Germinal center (tissue), 1 donor: ENCODE measurements at regions not wholly inside any gene's neighbourhood (a gene's known extent, or its start where the extent isn't known, plus 50 kb on each side); places are given as distances from the start of the nearest gene placed in this dataset.
A peak's percentile ranks its signal among the peaks of the same experiment; 100 is the strongest.
"Not testable (repeated sequence)": the region's sequence is repeated elsewhere in the genome, so short reads cannot be mapped to it uniquely, and the experiment has no call there.

Source experiments
- DNase-seq: peaks from one replicate; pipeline ENCODE4 v3.0.0; 2012; ENCODE audit warnings: mixed read lengths, low spot score

DNA sequence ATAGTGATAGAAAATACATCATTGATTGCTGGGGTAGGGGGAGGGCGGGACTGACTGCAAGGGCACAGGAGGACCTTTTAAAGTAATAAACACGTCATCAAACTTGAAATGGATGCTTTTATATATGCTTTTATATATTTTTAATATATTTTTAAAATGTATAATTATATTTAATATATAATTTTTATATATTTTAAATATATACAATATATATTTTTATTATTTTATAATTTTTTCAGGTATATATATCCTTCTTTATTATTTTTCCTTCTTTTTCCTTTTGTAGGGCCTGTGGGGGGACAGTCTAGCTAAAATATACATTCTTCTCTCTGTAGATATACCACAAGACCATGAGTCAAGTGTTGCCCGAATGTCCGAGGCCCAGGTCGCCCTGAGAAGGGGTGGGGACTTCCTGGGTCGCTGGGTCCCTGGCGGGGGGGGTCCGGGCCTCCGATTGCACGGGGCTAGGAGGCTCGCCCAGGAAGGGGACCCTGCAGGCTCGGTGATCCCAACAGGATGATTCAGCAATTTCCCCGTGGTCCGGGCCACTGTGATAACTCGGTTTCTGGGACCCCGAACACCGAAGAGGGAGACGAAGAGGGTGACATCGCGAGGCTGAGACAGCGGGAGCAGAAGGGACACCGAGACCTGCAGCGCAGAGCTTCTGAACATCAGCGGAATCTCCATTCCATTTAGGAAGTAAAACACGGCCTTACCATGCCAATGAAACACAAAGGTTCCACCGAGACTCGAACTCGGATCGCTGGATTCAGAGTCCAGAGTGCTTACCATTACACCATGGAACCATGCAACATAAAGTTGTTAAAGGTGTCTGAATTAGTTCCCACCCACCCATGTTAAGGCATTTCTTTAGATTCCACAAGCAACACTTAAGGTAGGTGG, 112.5 kb upstream of the NBPF11 start:
- DNase-seq, result no peak

DNA sequence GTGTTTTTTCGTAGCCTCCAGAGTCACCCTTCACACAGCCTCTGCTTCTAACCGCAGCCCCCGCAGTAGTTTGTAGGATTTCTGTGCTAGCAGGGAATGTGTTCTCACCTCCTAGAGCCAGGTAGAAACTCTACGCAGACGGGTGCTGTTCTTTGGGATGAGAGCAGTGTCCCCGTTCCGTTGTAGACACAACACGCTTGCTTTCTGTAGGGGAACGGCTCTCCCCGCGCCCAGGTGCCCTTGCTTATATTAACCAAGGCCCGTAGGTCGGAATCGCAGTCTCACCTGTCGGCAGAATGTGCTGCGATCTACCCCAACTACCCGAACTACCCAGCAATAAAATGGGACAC, 111.8 kb upstream of the NBPF11 start:
- no peak for DNase-seq

DNA sequence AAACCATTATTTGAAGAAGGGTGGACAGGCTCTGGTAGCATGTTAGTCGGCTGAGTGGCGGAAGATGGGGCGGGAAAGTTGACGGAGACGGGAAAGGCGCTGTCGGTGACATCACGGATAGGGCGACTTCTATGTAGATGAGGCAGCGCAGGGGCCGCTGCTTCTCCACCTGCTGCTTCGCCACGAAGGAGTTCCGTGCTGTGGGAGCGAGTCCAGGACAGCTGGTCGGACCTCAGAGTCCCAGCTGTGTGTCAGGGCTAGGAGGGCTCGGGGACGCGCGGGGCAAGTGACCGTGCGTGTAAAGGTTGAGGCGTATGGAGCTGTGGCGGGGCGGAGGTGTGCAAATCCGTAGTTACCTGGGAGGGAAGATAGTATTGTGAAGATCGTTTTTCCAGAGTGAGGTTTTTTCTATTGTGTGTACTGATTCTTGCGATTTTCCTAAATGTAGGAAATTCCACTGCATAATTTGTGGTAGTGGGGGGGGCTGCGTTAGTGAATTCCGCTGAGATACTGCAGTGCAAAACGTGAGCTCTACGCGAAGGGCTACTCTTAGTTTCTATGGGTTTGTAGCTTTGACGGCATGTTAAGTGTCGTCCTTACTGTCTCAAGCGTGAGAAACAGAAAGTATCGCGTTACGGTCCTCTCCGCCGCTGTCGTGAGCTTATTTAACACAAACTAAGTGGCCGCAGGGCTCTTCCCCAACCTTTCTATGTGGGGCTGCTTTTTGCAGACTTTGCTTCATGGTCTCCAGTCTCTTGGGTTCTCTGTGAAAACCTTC, 111.2 kb upstream of the NBPF11 start:
- DNase-seq, result peak; percentile 66

DNA sequence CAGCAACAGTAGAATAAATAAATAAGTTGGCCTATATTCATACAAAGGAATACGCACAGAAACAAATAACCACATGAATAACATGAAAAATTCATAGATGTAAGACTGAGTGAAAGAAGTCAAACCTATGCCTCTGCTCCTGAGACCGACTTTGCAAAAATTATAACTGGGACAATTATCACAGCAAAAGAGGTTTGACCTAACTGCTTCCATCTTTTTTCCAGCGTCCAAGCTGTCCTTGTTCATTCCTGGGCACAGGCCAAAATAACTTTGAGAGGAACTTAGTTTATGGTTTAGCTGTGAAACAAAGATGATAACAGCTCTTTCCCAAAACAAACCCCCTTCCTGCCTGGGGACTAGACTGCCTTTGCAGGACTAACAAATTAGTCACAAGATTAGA, 109.6 kb upstream of the NBPF11 start:
- not testable (repeated sequence) for DNase-seq

DNA sequence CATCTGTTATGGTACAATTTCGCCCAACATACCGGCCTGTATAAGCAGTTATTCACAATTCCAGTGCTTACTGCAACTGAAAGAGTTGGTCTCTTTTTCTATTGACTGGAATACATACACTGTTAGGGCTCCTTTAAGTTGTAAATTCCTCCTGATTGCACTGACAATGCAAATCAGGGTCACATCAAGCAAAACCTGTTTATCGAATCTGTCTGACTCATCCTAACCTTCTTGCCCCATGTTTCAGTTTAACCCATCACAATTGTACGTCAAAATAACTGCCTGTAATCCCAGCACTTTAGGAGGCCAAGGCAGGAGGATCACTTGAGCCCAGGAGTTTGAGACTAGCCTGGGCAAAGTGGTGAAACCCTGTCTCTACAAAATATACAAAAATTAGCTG, 105.8 kb upstream of the NBPF11 start:
- DNase-seq, result not testable (repeated sequence)

DNA sequence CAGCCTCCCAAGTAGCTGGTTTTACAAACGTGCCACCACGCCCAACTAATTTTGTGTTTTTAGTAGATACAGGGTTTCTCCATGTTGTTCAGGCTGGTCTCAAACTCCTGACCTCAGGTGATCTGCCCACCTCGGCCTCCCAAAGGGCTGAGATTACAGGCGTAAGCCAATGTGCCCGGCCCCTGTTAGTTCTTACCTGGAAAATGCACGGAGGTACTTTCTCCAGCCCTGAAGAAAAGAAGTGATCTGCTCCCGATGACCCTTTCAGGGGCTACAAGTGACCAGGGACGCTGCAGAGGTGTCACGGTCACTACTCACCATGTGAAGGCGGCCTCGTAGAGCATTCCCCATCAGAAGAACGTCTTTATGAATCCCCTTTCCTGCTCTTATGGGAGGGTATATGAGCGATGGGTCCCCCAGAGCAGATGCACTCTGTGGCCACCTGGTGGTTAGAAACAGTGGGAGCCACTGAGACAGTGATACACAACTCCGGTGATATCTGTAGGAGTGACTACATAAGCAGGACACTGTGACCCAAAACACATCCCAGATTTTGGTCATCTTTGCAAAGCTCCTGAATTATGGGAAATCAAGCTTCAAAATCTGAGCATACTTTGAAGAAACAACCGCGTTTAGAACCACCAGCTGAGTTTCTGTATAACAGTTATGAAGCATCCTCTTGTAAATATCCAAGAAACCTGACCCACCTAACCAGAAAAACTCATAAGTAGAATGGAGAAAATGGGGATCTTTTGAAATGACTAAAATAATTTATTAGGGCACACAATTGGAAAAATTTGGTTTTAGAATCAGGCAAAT, 102.7 kb upstream of the NBPF11 start:
- peak; percentile 28 for DNase-seq

DNA sequence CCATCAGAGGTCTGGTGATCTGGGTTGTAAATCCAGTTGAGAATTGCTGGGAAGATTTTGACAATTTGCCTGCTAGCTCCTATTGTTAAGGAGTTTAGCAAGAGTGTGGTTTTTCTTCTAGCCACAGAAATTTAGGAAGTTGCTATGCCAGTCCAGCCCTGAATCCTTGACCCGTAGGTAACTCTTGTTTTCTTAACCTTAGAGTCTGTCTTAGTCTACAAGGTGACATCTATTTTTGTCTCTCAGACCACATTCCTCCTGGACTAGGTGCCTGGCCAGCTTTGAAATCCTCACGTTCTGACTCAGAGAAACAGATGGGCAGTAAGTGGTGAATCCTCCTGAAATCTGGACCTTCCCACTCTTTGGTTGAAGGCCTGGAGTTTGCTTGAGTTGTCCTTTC, 101.7 kb upstream of the NBPF11 start:
- not testable (repeated sequence) for DNase-seq

DNA sequence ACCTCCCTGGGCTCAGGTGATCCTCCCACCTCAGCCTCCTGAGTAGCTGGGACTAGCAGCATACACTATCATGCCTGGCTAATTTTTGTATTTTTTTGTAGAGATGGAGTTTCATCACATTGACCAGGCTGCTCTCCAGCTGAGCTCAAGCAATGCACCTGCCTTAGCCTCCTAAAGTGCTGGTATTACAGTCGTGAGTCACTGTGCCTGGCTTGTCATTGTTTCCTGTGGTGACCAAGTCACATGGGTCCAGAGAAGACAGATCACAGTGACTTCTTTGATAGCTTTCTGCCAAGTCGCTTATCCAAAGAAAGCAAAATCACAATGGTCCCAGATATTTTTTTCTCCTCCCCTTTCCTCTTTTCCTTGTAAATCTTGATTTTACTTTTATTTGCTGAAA, 96.7 kb upstream of the NBPF11 start:
- not testable (repeated sequence) for DNase-seq

DNA sequence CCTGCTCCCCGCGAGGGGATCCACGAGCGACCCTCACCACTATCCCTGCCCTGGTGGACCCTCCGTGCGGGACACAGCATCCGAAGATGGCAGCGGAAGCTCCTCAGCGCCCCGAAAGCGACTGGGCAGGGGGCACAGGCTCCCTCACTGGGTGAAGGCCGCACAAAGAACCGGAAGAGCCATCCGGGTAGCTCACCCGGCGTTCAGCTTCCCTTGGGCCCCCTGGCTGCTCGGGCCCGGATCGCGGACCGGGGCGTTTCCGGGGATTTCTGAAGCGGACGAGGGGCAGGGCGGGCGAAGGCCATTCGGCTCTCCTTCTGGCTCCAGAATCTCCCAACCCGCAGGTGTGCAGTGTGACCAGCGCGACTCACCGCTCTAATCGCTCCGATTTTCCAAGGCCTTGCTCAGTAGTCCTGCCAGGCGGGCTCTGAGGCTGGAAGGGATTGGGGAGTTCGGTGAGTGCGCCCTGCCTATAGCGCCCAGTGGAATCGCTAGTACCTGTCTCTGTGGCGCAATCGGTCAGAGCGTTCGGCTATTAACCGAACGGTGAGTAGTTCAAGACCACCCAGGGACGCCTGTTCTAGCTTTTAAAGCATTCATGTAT, 94.3 kb upstream of the NBPF11 start:
- DNase-seq, result not testable (repeated sequence)

DNA sequence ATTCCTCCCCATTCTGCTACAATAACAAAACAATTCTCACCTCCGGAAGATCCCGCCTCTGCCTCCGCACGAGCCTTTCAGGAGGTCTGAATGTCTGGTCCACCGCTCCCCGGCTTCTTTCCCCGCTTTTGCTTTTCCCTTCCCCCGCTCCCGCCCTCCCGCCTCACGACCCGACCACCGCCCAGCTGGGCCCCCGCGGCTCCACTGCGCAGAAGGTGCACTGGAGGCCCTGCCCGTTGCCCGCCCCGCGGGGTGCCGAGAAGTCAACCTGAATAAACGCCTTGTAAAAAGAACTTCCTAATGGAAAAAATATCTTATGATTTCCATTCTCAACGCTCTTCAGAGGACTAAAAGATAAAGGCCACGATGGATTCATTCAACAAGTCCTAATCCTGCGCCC, 93.8 kb upstream of the NBPF11 start:
- DNase-seq, result not testable (repeated sequence)

DNA sequence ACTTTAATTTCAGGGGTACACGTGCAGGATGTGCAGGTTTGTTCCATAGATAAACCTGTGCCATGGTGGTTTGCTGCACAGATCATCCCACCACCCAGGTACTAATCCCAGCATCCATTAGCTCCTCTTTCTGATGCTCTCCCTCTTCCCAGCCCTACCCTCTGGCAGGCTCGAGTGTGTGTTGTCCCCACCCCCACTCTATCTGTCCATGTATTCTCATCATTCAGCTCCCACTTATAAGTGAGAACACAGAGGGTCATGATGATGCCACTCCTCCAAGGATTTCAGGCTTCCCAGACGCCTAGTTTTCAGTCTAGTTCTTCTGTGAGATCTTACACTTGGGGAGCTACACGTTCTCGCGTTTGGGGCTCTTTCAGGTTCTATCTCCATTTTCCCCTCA, 93.4 kb upstream of the NBPF11 start:
- not testable (repeated sequence) for DNase-seq

DNA sequence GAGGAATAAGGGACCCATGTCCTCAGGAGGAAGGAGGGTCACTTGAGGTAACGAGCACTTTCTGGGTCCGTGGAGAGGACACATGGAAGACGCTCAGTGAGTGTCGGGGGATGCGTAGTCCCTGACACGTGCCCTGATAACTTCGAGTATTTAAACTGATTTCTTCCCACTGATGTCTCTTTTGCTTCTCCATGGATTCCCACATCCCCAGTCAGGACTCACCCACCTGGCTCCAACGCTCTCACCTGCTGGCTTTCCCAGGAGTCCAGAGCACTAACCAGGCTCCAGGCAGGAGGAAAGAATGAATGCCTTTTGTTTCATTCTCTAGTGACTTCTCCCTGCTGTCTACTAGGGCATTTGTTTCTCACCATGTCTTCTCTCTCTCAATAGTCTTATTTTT, 81.2 kb upstream of the NBPF11 start:
- DNase-seq, result not testable (repeated sequence)

DNA sequence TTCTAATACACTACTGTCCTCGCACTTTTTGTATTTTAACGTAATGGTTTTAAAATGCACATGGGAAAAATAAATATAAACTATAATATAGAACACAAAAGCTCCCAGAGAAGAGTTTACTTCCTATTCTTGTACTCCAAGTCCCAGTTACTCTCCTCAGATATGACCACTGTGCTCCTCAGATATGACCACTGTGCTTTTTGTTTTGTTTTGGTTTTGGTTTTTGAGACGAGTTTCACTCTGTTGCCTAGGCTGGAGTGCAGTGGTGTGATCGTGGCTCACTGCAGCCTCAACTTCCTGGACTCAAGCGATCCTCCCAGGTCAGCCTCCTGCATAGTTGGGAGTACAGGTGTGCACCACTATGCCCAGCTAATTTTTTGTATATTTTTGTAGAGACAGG, 76.8 kb upstream of the NBPF11 start:
- DNase-seq, result not testable (repeated sequence)

DNA sequence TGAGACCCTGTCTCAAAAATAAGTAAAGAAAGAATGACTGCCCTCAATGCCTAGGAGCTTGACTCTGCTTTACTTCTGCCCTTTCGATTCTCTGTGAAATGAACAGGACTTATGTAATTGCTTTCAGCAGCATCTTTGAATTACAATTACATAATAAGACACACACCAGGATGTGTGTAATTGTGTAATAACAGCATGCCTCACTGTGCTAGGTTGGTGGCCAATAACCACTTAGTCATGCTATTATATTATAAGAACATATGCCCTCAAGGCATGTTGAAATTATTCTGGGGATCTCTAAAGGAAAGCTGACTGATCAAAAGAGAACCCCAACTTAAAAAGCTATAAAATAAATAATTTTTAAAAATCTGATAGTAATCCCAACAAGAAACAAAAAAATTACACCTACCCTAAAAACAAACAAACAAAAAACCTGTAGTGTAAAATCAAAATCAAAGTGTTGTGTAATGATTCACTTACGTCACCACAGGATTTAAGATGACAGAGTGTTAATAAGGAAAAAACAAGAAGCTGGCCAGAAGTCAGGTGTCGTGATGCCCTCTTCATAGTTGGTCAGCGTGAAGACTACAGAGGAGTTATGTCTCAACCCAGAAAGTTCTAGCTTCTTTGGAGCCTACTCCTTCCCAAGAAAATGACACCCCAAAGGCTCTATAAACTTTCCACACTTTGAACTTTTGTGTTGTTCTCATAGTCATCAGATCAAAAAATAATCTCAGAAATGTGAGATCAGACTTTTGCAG, 70.5 kb upstream of the NBPF11 start:
- not testable (repeated sequence) for DNase-seq

DNA sequence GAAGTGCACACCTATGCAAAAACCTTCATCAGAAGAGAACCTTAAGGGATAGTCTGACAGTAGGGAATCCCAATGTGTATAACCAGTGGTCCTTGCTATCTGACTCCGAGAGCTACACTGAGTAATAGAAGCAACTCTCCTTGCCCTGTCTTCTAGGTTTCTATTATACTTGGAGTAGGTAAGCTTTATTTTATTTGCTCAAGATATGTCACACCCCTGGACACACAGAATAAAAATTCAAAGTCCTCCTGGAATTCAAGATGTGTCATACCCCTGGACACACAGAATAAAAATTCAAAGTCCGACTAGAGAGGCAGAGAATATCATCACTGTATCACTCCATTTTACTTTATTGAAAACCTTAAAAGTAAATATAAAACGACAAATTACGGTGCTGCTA, 69.5 kb upstream of the NBPF11 start:
- DNase-seq, result not testable (repeated sequence)

DNA sequence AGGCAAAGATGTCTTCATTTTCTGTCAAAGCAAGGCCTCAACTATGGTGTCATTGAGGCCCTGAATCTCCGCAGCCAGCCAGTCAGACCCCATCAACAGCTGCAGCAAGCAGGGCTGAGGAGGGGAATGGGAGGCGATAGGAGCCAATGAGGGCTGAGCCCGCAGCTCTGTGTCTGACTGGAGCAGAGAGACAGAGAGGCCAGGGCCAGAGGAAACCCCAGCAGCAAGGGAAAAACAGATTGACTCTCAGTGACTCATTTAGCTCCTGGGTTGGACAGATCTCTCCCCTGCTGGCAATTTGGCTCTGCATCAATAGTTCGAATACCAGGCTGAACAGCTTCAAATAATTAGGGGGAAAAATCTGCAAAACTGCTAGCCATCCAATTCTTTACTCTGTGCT, 67.1 kb upstream of the NBPF11 start:
- not testable (repeated sequence) for DNase-seq

DNA sequence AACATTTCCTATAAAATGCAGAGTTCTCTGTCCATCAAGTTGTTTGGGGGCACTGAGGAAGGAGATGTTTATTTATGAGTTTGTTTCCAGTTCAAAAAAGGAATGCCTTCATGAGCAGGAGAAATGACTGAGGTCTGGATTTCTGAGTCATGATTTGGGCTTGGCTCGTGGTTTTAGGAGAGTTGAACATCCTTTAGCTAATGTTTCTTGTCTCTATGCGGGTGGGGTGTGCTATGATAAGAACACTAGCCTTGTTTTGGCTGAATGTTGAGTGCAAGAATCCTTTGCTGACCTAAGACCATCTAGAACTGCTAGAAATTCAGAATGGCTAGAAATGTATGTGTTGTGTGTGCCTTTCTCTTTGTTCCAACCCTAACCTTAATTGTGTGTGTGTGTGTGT, 59.1 kb upstream of the NBPF11 start:
- not testable (repeated sequence) for DNase-seq

DNA sequence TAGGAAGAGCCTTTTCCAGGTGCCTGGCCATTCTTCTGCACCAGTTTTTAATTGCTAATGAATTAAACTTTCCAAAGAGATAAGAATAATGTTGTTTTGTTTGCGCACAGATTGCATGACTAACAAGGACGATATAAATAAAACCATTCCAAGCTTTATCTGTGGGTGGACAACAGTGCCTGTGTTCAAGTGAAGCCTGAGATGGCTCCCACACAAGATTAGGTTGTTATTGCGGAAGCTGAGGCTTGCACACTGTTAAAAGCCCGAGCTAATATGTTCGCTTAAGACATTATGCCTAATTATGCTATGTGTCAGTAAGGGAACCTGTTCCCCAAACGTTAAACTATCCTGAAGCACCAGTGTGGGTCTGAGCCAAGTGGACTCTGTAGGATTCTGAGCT, 58.5 kb upstream of the NBPF11 start:
- DNase-seq, result not testable (repeated sequence)

DNA sequence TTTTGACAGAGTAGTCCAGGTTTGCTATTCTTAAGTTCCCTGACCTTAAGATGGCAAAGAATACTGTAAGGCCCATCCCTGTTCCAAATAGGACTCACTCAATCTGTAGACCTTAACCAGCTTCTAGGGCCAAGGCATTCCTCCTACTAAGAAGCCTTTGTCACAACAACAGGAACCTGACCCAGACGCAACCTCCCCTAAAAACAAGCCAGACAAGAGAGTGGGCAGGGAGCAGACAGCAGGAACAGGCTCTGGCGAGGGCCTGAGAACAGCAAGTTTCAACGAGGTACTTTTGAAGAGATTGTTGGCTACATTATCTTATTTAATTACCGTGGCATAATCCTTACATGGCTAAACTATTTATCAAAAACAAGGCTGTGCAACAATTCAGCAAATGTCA, 58.1 kb upstream of the NBPF11 start:
- not testable (repeated sequence) for DNase-seq

DNA sequence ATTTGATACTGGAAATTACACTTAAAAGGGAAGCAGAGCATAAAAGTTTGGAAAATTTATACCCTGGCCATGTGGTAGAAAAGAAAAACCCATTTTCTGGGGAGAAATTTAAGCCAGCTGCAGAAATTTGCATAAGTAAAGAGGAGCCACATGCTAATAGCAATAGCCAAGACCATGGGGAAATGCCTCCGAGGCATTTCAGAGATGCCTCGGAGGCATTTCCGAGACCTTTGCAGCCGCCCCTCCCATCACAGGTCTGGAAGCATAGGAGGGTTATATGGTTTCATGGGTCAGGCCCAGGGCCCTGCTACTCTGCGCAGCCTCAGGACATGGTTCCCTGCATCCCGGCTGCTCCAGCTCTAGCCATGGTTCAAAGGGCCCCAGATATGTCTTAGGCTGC, 49.9 kb upstream of the NBPF11 start:
- not testable (repeated sequence) for DNase-seq
